CD4-positive, alpha-beta T cell (primary cell): ENCODE measurements at regions not wholly inside any gene's neighbourhood (a gene's known extent, or its start where the extent isn't known, plus 50 kb on each side); places are given as distances from the start of the nearest gene placed in this dataset.

ENCODE experiments used
- ATAC-seq: fragments of 200-7000 bp; cut with Tn5 transposase; one replicate; pipeline ENCODE4 v1.10.0; 2022; ENCODE audit warnings: mild to moderate bottlenecking; ENCODE audit not compliant: poor library complexity
- CTCF ChIA-PET: fragments of 350-600 bp; sonication (Branson Sonifier 250); formaldehyde crosslinking; loops from one replicate; lab custom pipeline; 2021; ENCODE audit warnings: antibody characterized with exemption, inconsistent platforms; lab: Charles Lee
- POLR2A ChIA-PET: fragments of 350-600 bp; sonication (Branson Sonifier 250); formaldehyde crosslinking; loops from one replicate; lab custom pipeline; 2021; ENCODE audit warnings: antibody characterized with exemption, inconsistent platforms; lab: Charles Lee
- DNase-seq, 14 experiments: peaks; one replicate each; pipeline ENCODE4 v3.0.0-alpha.2; 2013 to 2020; ENCODE audit warnings: mixed read lengths in 2 of 14
- H3K27ac ChIP-seq, 2 donors: one replicate each; pipeline versions ENCODE4 v1.5.1 to v1.7.0; 2013; ENCODE audit warnings: low read length in 2 of 2, low read depth in 1 of 2, mild to moderate bottlenecking in 1 of 2
- H3K27me3 ChIP-seq, 2 experiments: 1 replicate in 1 of 2; 2 replicates in 1 of 2; pipeline versions ENCODE4 v1.6.1 to v1.7.0; 2013; ENCODE audit warnings: low read length in 2 of 2, control low read depth in 1 of 2, mild to moderate bottlenecking in 1 of 2, moderate library complexity in 1 of 2; ENCODE audit not compliant: insufficient read depth in 2 of 2, control insufficient read depth in 1 of 2
- H3K36me3 ChIP-seq: one replicate; pipeline ENCODE4 v1.6.1; 2013; ENCODE audit warnings: low read length, control low read depth; ENCODE audit not compliant: insufficient read depth
- H3K4me1 ChIP-seq: one replicate; pipeline ENCODE4 v1.6.1; 2013; ENCODE audit warnings: low read length, control low read depth; ENCODE audit not compliant: insufficient read depth
- H3K4me3 ChIP-seq: one replicate; pipeline ENCODE4 v1.5.1; 2013; ENCODE audit warnings: mild to moderate bottlenecking, low read length, moderate library complexity
- H3K9me3 ChIP-seq, 2 experiments: 1 replicate in 1 of 2; 2 replicates in 1 of 2; pipeline versions ENCODE4 v1.6.1 to v1.7.0; 2013; ENCODE audit warnings: low read length in 2 of 2, mild to moderate bottlenecking in 2 of 2, control low read depth in 1 of 2, moderate library complexity in 1 of 2; ENCODE audit not compliant: control insufficient read depth in 1 of 2, insufficient read depth in 1 of 2
- H3K27ac Mint-ChIP-seq: one replicate; pipeline ENCODE4 v1.8.0; 2020; ENCODE audit warnings: mixed read lengths
- H3K27me3 Mint-ChIP-seq: one replicate; pipeline ENCODE4 v1.8.0; 2021; ENCODE audit warnings: mixed read lengths
- H3K36me3 Mint-ChIP-seq: one replicate; pipeline ENCODE4 v1.8.0; 2021; ENCODE audit warnings: low read depth, mixed read lengths
- H3K4me1 Mint-ChIP-seq: one replicate; pipeline ENCODE4 v1.8.0; 2021; ENCODE audit warnings: low read depth, mixed read lengths
- H3K4me3 Mint-ChIP-seq: one replicate; pipeline ENCODE4 v1.8.0; 2020; ENCODE audit warnings: mild to moderate bottlenecking, mixed read lengths
- H3K9me3 Mint-ChIP-seq: one replicate; pipeline ENCODE4 v1.8.0; 2020; ENCODE audit warnings: mixed read lengths
- CTCF ChIP-seq: fragments of 200-600 bp; IDR thresholded peaks from one replicate; pipeline ENCODE4 v1.8.0; 2022; ENCODE audit warnings: antibody characterized with exemption, mild to moderate bottlenecking
- intact Hi-C, 2 experiments: fragments of 100-400 bp; cut with DNase I in 1 of 2; cut with micrococcal nuclease in 1 of 2; formaldehyde crosslinking; loops; one replicate each; pipeline versions ENCODE4 v1.15.1 to v1.9.0; 2023 to 2025; cut with DNase I, micrococcal nuclease

- CTCF ChIA-PET, result no interaction called here
- POLR2A ChIA-PET, result no interaction called here
- no peak for TF ChIP-seq CTCF
Measured at GRCh38 chr1:238790882-238791281, 595.5 kb upstream of the CHRM3 start.

GRCh38 chr1:238789916-238790667 lies 596.3 kb upstream of the CHRM3 start:
- no peak for ATAC-seq
- intact Hi-C loops, result no loop called here
- H3K4me1 Mint-ChIP-seq, result no peaks in the 10 kb centered on the region
- peaks cover 0 to under 1% of the 10 kb centered on the region in 2 experiments for H3K9me3 ChIP-seq
- H3K9me3 Mint-ChIP-seq, result peaks cover 10% of the 10 kb centered on the region
- no peaks in the 10 kb centered on the region for H3K4me1 ChIP-seq
- TF ChIP-seq CTCF, result no peak
- no peak overlapping the region for H3K4me3 Mint-ChIP-seq
- H3K36me3 Mint-ChIP-seq, result no peaks in the 10 kb centered on the region
- no peaks in the 10 kb centered on the region for H3K36me3 ChIP-seq
- no peak overlapping the region for H3K4me3 ChIP-seq
- no peak overlapping the region for H3K27ac Mint-ChIP-seq
- ChIA-PET CTCF (no interaction called here), POLR2A (no interaction called here)
- no peaks in the 10 kb centered on the region for H3K27me3 Mint-ChIP-seq
- DNase-seq, result no peak
- H3K27me3 ChIP-seq, result no peaks in the 10 kb centered on the region
- no peak overlapping the region for H3K27ac ChIP-seq

More at GRCh38 chr1:238790882-238791281, 595.5 kb upstream of the CHRM3 start:
- no peaks in the 10 kb centered on the region for H3K4me1 ChIP-seq
- no peaks in the 10 kb centered on the region for H3K36me3 Mint-ChIP-seq
- H3K27ac Mint-ChIP-seq, result no peak overlapping the region
- H3K27ac ChIP-seq, result no peak overlapping the region
- intact Hi-C loops, result no loop called here
- no peaks in the 10 kb centered on the region for H3K27me3 ChIP-seq
- peaks cover 10% of the 10 kb centered on the region for H3K9me3 Mint-ChIP-seq
- H3K4me1 Mint-ChIP-seq, result no peaks in the 10 kb centered on the region
- no peak overlapping the region for H3K4me3 Mint-ChIP-seq
- H3K4me3 ChIP-seq, result no peak overlapping the region
- no peaks in the 10 kb centered on the region for H3K27me3 Mint-ChIP-seq
- ATAC-seq (no peak), DNase-seq (no peak)
- H3K36me3 ChIP-seq, result no peaks in the 10 kb centered on the region
- peaks cover 0 to 5% of the 10 kb centered on the region in 2 experiments for H3K9me3 ChIP-seq

- TF ChIP-seq CTCF, result no peak
- Histone ChIP-seq H3K36me3 (no peaks in the 10 kb centered on the region), H3K9me3 (no peaks in the 10 kb centered on the region), H3K27me3 (no peaks in the 10 kb centered on the region), H3K4me3 (no peak overlapping the region), H3K27ac (no peak overlapping the region), H3K4me1 (no peaks in the 10 kb centered on the region)
- ATAC-seq, result no peak
- H3K27ac Mint-ChIP-seq, result no peak overlapping the region
- no peaks in the 10 kb centered on the region for H3K27me3 Mint-ChIP-seq
- POLR2A ChIA-PET, result no interaction called here
- intact Hi-C loops, result no loop called here
- no peak for DNase-seq
- H3K9me3 Mint-ChIP-seq, result peaks cover 4% of the 10 kb centered on the region
- no peaks in the 10 kb centered on the region for H3K4me1 Mint-ChIP-seq
- H3K4me3 Mint-ChIP-seq, result no peak overlapping the region
- CTCF ChIA-PET, result no interaction called here
- H3K36me3 Mint-ChIP-seq, result no peaks in the 10 kb centered on the region
Measured at GRCh38 chr1:238787471-238787870, 598.9 kb upstream of the CHRM3 start.
